Keratinocyte (primary cell): ENCODE measurements at regions not wholly inside any gene's neighbourhood (a gene's known extent, or its start where the extent isn't known, plus 50 kb on each side); places are given as distances from the start of the nearest gene placed in this dataset.

ENCODE experiments used
- DNase-seq: peaks from one replicate; pipeline ENCODE4 v3.0.0-alpha.2; 2011; ENCODE audit warnings: low read depth, missing footprints, low spot score
- FAIRE-seq: peaks from 2 replicates; lab custom pipeline; 2011; peaks lifted over from hg19 to GRCh38; lab: Jason Lieb, UNC
- H2AFZ ChIP-seq: 2 replicates; pipeline ENCODE4 v1.6.0; 2012; ENCODE audit warnings: low read length, control low read depth, inconsistent platforms; ENCODE audit not compliant: control insufficient read depth
- H3K27ac ChIP-seq: 2 replicates; pipeline ENCODE4 v1.5.1; 2011; ENCODE audit warnings: low read length; ENCODE audit not compliant: control insufficient read depth, insufficient read depth
- H3K27me3 ChIP-seq: 3 replicates; pipeline ENCODE4 v1.6.0; 2011; ENCODE audit warnings: low read length; ENCODE audit not compliant: control insufficient read depth, insufficient read depth; ENCODE audit errors: extremely low read depth
- H3K36me3 ChIP-seq, 2 experiments: 2 replicates in 1 of 2; 3 replicates in 1 of 2; pipeline ENCODE4 v1.5.1; 2011; ENCODE audit warnings: low read length in 2 of 2, mild to moderate bottlenecking in 1 of 2; ENCODE audit not compliant: control insufficient read depth in 2 of 2, insufficient read depth in 2 of 2; ENCODE audit errors: extremely low read depth in 1 of 2
- H3K4me1 ChIP-seq: 3 replicates; pipeline ENCODE4 v1.5.1; 2011; ENCODE audit warnings: low read length; ENCODE audit not compliant: control insufficient read depth, insufficient read depth; ENCODE audit errors: extremely low read depth
- H3K4me2 ChIP-seq: 3 replicates; pipeline ENCODE4 v1.6.0; 2011; ENCODE audit warnings: low read depth, low read length; ENCODE audit not compliant: control insufficient read depth, insufficient read depth; ENCODE audit errors: extremely low read depth
- H3K4me3 ChIP-seq, 3 experiments: fragments of 200-600 bp in 1 of 3; sonication (generic) in 1 of 3; 2 replicates in 2 of 3; 3 replicates in 1 of 3; pipeline ENCODE4 v1.5.1; 2011 to 2016; ENCODE audit warnings: low read length in 3 of 3, mild to moderate bottlenecking in 3 of 3, control low read depth in 2 of 3, inconsistent platforms in 1 of 3, low read depth in 1 of 3, mixed read lengths in 1 of 3, mixed run types in 1 of 3, moderate library complexity in 1 of 3; ENCODE audit not compliant: control insufficient read depth in 2 of 3, insufficient read depth in 2 of 3; ENCODE audit errors: extremely low read depth in 1 of 3
- H3K79me2 ChIP-seq: 2 replicates; pipeline ENCODE4 v1.6.0; 2012; ENCODE audit warnings: low read length; ENCODE audit not compliant: control insufficient read depth, insufficient read depth
- H3K9ac ChIP-seq: 3 replicates; pipeline ENCODE4 v1.6.0; 2011; ENCODE audit warnings: low read length; ENCODE audit not compliant: control insufficient read depth, insufficient read depth; ENCODE audit errors: extremely low read depth
- H3K9me1 ChIP-seq: 3 replicates; pipeline ENCODE4 v1.6.0; 2011; ENCODE audit warnings: low read length; ENCODE audit not compliant: control insufficient read depth, insufficient read depth; ENCODE audit errors: extremely low read depth
- H3K9me3 ChIP-seq: 2 replicates; pipeline ENCODE4 v1.5.1; 2012; ENCODE audit warnings: low read depth, low read length; ENCODE audit not compliant: control insufficient read depth
- H4K20me1 ChIP-seq: 3 replicates; pipeline ENCODE4 v1.6.0; 2011; ENCODE audit warnings: low read length; ENCODE audit not compliant: control insufficient read depth, insufficient read depth; ENCODE audit errors: extremely low read depth
- EZH2 ChIP-seq: IDR thresholded peaks from one replicate; pipeline ENCODE4 v1.6.1; 2012; ENCODE audit warnings: inconsistent platforms, mild to moderate bottlenecking, low read length, moderate library complexity
- dilution Hi-C: fragments of 300-500 bp; cut with MboI; formaldehyde crosslinking; loops from one replicate; pipeline ENCODE4 v1.7.0; 2020; ENCODE audit warnings: low sequenced_read_pairs; ENCODE audit not compliant: extremely low pct_ligation_motif_present
- TF ChIP-seq, protein P1 (sequence below), 3 experiments: IDR thresholded peaks in 1 of 3; conservative IDR thresholded peaks in 1 of 3; optimal IDR thresholded peaks in 1 of 3; 2 replicates in 2 of 3; 3 replicates in 1 of 3; pipeline versions ENCODE3 to v1.5.1; 2011; ENCODE audit warnings: low read length in 3 of 3, mild to moderate bottlenecking in 3 of 3, moderate library complexity in 2 of 3, control low read depth in 1 of 3, inconsistent platforms in 1 of 3; ENCODE audit not compliant: insufficient read depth in 2 of 3; ENCODE audit errors: extremely low read depth in 1 of 3

DNA sequence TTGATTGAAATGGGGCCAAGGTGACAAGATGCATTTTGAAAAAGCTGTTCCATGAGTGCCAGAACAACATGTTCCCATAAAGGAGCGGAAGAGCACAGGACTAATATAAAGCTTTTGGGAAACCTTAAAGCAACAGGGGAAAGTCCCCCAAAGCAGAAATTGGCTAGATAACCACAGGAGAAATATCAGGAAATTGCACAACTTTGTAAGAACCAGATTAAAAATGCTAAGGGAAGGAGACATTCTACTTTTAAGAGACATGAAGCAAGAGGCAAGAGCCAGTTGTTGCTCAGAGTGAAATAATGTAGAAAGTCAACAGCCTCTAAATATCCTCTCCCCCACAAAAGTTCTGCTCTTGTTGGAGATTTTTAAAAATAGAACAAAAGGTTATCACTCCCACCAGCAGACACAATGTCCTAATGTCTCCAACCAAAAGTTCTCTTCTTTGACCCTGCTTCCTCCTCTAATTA, 85.2 kb upstream of the LNX1 start:
- Histone ChIP-seq H3K4me1 (no peaks in the 10 kb centered on the region), H3K4me3 (no peak overlapping the region), H3K79me2 (no peaks in the 10 kb centered on the region), H3K9me3 (no peaks in the 10 kb centered on the region), H2AFZ (no peak overlapping the region), H3K27ac (no peak overlapping the region), H3K36me3 (no peaks in the 10 kb centered on the region), H3K4me2 (no peak overlapping the region), H3K9me1 (no peaks in the 10 kb centered on the region), H3K27me3 (peaks cover 8% of the 10 kb centered on the region), H3K9ac (no peak overlapping the region), H4K20me1 (no peaks in the 10 kb centered on the region)
- no peak for DNase-seq
- FAIRE-seq: no peak
- dilution Hi-C loops: no loop called here
- TF ChIP-seq EZH2: no peak
- TF ChIP-seq, protein P1, sequence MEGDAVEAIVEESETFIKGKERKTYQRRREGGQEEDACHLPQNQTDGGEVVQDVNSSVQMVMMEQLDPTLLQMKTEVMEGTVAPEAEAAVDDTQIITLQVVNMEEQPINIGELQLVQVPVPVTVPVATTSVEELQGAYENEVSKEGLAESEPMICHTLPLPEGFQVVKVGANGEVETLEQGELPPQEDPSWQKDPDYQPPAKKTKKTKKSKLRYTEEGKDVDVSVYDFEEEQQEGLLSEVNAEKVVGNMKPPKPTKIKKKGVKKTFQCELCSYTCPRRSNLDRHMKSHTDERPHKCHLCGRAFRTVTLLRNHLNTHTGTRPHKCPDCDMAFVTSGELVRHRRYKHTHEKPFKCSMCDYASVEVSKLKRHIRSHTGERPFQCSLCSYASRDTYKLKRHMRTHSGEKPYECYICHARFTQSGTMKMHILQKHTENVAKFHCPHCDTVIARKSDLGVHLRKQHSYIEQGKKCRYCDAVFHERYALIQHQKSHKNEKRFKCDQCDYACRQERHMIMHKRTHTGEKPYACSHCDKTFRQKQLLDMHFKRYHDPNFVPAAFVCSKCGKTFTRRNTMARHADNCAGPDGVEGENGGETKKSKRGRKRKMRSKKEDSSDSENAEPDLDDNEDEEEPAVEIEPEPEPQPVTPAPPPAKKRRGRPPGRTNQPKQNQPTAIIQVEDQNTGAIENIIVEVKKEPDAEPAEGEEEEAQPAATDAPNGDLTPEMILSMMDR (optimal IDR thresholded peaks at IDR 0.05 in 1 of 3, IDR thresholded peaks at IDR 0.05 in 1 of 3, conservative IDR thresholded peaks at IDR 0.05 in 1 of 3; ENCODE audit: extremely low read depth in 1 of 3, insufficient read depth in 2 of 3, low read length in 3 of 3): no peak

DNA sequence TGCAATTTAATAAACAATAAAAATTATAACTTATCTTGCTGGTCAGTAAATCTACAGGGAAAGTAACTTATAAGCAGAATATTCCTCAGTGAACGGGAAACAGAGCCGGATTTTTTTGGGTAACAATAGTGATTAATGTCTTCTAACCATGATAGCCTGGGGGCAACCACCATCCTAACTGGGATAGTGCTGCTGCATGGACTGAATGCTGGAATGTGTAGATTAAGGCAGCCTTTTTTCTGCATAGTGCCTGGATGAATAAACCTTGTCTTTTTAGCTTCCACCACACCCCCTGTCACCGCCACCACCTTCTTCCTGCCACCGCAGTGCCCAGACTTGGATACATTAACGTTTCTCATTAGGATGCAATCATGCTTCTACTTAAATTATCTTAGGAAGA, 83.6 kb upstream of the LNX1 start:
- H4K20me1 ChIP-seq: no peaks in the 10 kb centered on the region
- H3K4me2 ChIP-seq: no peak overlapping the region
- FAIRE-seq (no peak), DNase-seq (no peak)
- TF ChIP-seq EZH2: no peak
- TF ChIP-seq, protein P1 (optimal IDR thresholded peaks at IDR 0.05 in 1 of 3, IDR thresholded peaks at IDR 0.05 in 1 of 3, conservative IDR thresholded peaks at IDR 0.05 in 1 of 3; ENCODE audit: extremely low read depth in 1 of 3, insufficient read depth in 2 of 3, low read length in 3 of 3): no peak
- H3K9me1 ChIP-seq: no peaks in the 10 kb centered on the region
- no peak overlapping the region for H3K9ac ChIP-seq
- no peaks in the 10 kb centered on the region for H3K9me3 ChIP-seq
- no peaks in the 10 kb centered on the region for H3K79me2 ChIP-seq
- H3K4me1 ChIP-seq: no peaks in the 10 kb centered on the region
- no peaks in the 10 kb centered on the region for H3K36me3 ChIP-seq
- H3K4me3 ChIP-seq: no peak overlapping the region
- peaks cover 8% of the 10 kb centered on the region for H3K27me3 ChIP-seq
- H2AFZ ChIP-seq: no peak overlapping the region
- H3K27ac ChIP-seq: no peak overlapping the region
- dilution Hi-C loops: no loop called here
